HG03025 (cell line): ENCODE measurements at regions not wholly inside any gene's neighbourhood (a gene's known extent, or its start where the extent isn't known, plus 50 kb on each side); places are given as distances from the start of the nearest gene placed in this dataset.

Experiments used
- ATAC-seq: cut with Tn5 transposase; IDR thresholded peaks from one replicate; pipeline ENCODE4 v1.9.1; 2021; ENCODE audit warnings: mild to moderate bottlenecking, moderate library complexity; ENCODE audit not compliant: unreplicated experiment, low FRiP score

- ATAC-seq: no peak
Observed at GRCh38 chr1:4494027-4494426, 160.4 kb upstream of the AJAP1 start.

GRCh38 chr1:4494558-4494957, 159.9 kb upstream of the AJAP1 start:
- no peak for ATAC-seq

GRCh38 chr1:4495809-4496208, 158.6 kb upstream of the AJAP1 start:
- ATAC-seq: no peak

GRCh38 chr1:4500441-4500840, 154.0 kb upstream of the AJAP1 start:
- no peak for ATAC-seq

- ATAC-seq: no peak
Observed at GRCh38 chr1:4506591-4506990, 147.8 kb upstream of the AJAP1 start.

- ATAC-seq: no peak
Observed at GRCh38 chr1:4509206-4509605, 145.2 kb upstream of the AJAP1 start.

GRCh38 chr1:4510276-4510691, 144.1 kb upstream of the AJAP1 start:
- ATAC-seq: no peak

GRCh38 chr1:4511374-4511773, 143.0 kb upstream of the AJAP1 start:
- no peak for ATAC-seq

GRCh38 chr1:4512636-4513035, 141.8 kb upstream of the AJAP1 start:
- ATAC-seq: no peak

- no peak for ATAC-seq
Observed at GRCh38 chr1:4513685-4514084, 140.7 kb upstream of the AJAP1 start.

GRCh38 chr1:4515727-4516289, 138.6 kb upstream of the AJAP1 start:
- no peak for ATAC-seq

GRCh38 chr1:4516596-4516995, 137.8 kb upstream of the AJAP1 start:
- no peak for ATAC-seq

- no peak for ATAC-seq
Observed at GRCh38 chr1:4517186-4517954, 137.0 kb upstream of the AJAP1 start.

- no peak for ATAC-seq
Observed at GRCh38 chr1:4518621-4519020, 135.8 kb upstream of the AJAP1 start.

- ATAC-seq: no peak
Observed at GRCh38 chr1:4519954-4520353, 134.5 kb upstream of the AJAP1 start.

GRCh38 chr1:4523551-4523950, 130.9 kb upstream of the AJAP1 start:
- ATAC-seq: no peak

GRCh38 chr1:4526747-4527146, 127.7 kb upstream of the AJAP1 start:
- no peak for ATAC-seq

- ATAC-seq: no peak
Observed at GRCh38 chr1:4527819-4528218, 126.6 kb upstream of the AJAP1 start.

GRCh38 chr1:4528590-4528989, 125.8 kb upstream of the AJAP1 start:
- no peak for ATAC-seq

GRCh38 chr1:4529446-4530165, 124.8 kb upstream of the AJAP1 start:
- ATAC-seq: no peak

GRCh38 chr1:4530166-4530785, 124.1 kb upstream of the AJAP1 start:
- no peak for ATAC-seq
